SK-N-SH (cell line): ENCODE measurements at regions not wholly inside any gene's neighbourhood (a gene's known extent, or its start where the extent isn't known, plus 50 kb on each side); places are given as distances from the start of the nearest gene placed in this dataset.

Experiments
- CTCF ChIA-PET: fragments of 300-600, 350-600 bp; formaldehyde crosslinking; extraction: SDS; loops from one replicate; lab custom pipeline; 2021; lab: Yijun Ruan, JAX
- POLR2A ChIA-PET: fragments of 350-600 bp; sonication (Branson Sonifier 250); formaldehyde crosslinking; extraction: SDS; loops from one replicate; lab custom pipeline; 2020; ENCODE audit warnings: antibody characterized with exemption, inconsistent platforms; lab: Yijun Ruan, JAX
- DNase-seq: peaks from one replicate; pipeline ENCODE4 v3.0.0; 2012
- H2AFZ ChIP-seq: fragments of 200-600 bp; sonication (generic); 2 replicates; pipeline ENCODE4 v1.8.1; 2016; ENCODE audit warnings: antibody characterized with exemption, mild to moderate bottlenecking, low read depth
- H3F3A ChIP-seq: fragments of 200-600 bp; sonication (generic); replicated peaks from 2 replicates; pipeline ENCODE3; 2016; ENCODE audit warnings: antibody characterized with exemption, mild to moderate bottlenecking; ENCODE audit not compliant: insufficient read depth
- H3K27ac ChIP-seq, 2 experiments: fragments of 200-500 bp in 1 of 2; fragments of 200-600 bp in 1 of 2; sonication (Bioruptor generic) in 1 of 2; sonication (generic), shearing (Covaris generic) in 1 of 2; 2 replicates each; pipeline versions ENCODE4 v1.5.1 to v1.6.1; 2014 to 2016; ENCODE audit warnings: low read depth in 2 of 2, inconsistent platforms in 1 of 2, low read length in 1 of 2, mild to moderate bottlenecking in 1 of 2, mixed read lengths in 1 of 2
- H3K27me3 ChIP-seq: fragments of 200-600 bp; sonication (generic), shearing (Covaris generic); 2 replicates; pipeline ENCODE4 v1.6.1; 2016; ENCODE audit warnings: mixed run types; ENCODE audit not compliant: insufficient read depth
- H3K36me3 ChIP-seq, 2 experiments: fragments of 200-500 bp in 1 of 2; fragments of 200-600 bp in 1 of 2; sonication (Bioruptor generic) in 1 of 2; sonication (generic) in 1 of 2; replicated peaks in 1 of 2; 2 replicates each; pipeline versions ENCODE3 to v1.5.1; 2014 to 2016; ENCODE audit warnings: low read length in 1 of 2, mild to moderate bottlenecking in 1 of 2; ENCODE audit not compliant: insufficient read depth in 2 of 2, control insufficient read depth in 1 of 2
- H3K4me1 ChIP-seq, 2 experiments: fragments of 200-500 bp in 1 of 2; fragments of 200-600 bp in 1 of 2; sonication (Bioruptor generic) in 1 of 2; sonication (generic), shearing (Covaris generic) in 1 of 2; 2 replicates each; pipeline versions ENCODE4 v1.5.1 to v1.6.1; 2014 to 2016; ENCODE audit warnings: low read depth in 1 of 2, low read length in 1 of 2, mixed run types in 1 of 2; ENCODE audit not compliant: insufficient read depth in 2 of 2, control insufficient read depth in 1 of 2
- H3K4me2 ChIP-seq: fragments of 200-600 bp; sonication (generic), shearing (Covaris generic); 2 replicates; pipeline ENCODE4 v1.6.1; 2017; ENCODE audit warnings: mixed run types
- H3K4me3 ChIP-seq, 2 experiments: fragments of 200-500 bp in 1 of 2; fragments of 200-600 bp in 1 of 2; sonication (Bioruptor generic) in 1 of 2; sonication (generic), shearing (Covaris generic) in 1 of 2; 2 replicates each; pipeline versions ENCODE4 v1.5.1 to v1.8.1; 2014 to 2016; ENCODE audit warnings: low read depth in 2 of 2, inconsistent platforms in 1 of 2, low read length in 1 of 2, mild to moderate bottlenecking in 1 of 2, mixed read lengths in 1 of 2, moderate library complexity in 1 of 2
- H3K79me2 ChIP-seq: fragments of 200-600 bp; sonication (generic); 2 replicates; pipeline ENCODE4 v1.8.1; 2017; ENCODE audit warnings: mild to moderate bottlenecking; ENCODE audit not compliant: insufficient read depth
- H3K9ac ChIP-seq: fragments of 200-600 bp; sonication (generic); 2 replicates; pipeline ENCODE4 v1.6.1; 2017; ENCODE audit warnings: mixed run types
- H3K9me2 ChIP-seq: fragments of 200-600 bp; sonication (generic); 2 replicates; pipeline ENCODE4 v1.6.1; 2017; ENCODE audit warnings: mixed run types
- H3K9me3 ChIP-seq: fragments of 200-600 bp; sonication (generic); 2 replicates; pipeline ENCODE4 v1.6.1; 2017; ENCODE audit warnings: mixed run types, mild to moderate bottlenecking, moderate library complexity
- H4K20me1 ChIP-seq: fragments of 200-600 bp; sonication (generic); 2 replicates; pipeline ENCODE4 v1.6.1; 2017; ENCODE audit warnings: mild to moderate bottlenecking, mixed run types; ENCODE audit not compliant: insufficient read depth
- EP300 ChIP-seq, 2 experiments: IDR thresholded peaks; 2 replicates each; pipeline versions ENCODE4 v1.4.0 to v1.6.1; 2012; ENCODE audit warnings: borderline replicate concordance in 1 of 2, low read depth in 1 of 2, low read length in 1 of 2
- FOXM1 ChIP-seq: IDR thresholded peaks from 2 replicates; pipeline ENCODE4 v1.4.0; 2012; ENCODE audit warnings: low read depth, mild to moderate bottlenecking
- IRF3 ChIP-seq: fragments of 150-350 bp; IDR thresholded peaks from 2 replicates; pipeline ENCODE4 v1.6.1; 2016; ENCODE audit warnings: mild to moderate bottlenecking, low read depth, low read length
- NRF1 ChIP-seq: IDR thresholded peaks from 2 replicates; pipeline ENCODE4 v1.6.1; 2012; ENCODE audit warnings: low read depth, mild to moderate bottlenecking, low read length
- PBX3 ChIP-seq: IDR thresholded peaks from 2 replicates; pipeline ENCODE4; 2012
- RFX5 ChIP-seq: IDR thresholded peaks from 2 replicates; pipeline ENCODE4 v1.6.1; 2012; ENCODE audit warnings: mild to moderate bottlenecking, improper control_type of control experiment, low read length
- USF1 ChIP-seq: IDR thresholded peaks from 2 replicates; pipeline ENCODE4 v1.4.0; 2012; ENCODE audit warnings: low read depth, borderline replicate concordance
- YY1 ChIP-seq: IDR thresholded peaks from 2 replicates; pipeline ENCODE4 v1.4.0; 2012; ENCODE audit warnings: low read depth, mild to moderate bottlenecking
- TF ChIP-seq, protein P1 (sequence below): IDR thresholded peaks from 2 replicates; pipeline ENCODE4 v1.6.1; 2012; ENCODE audit warnings: mild to moderate bottlenecking, low read depth, low read length, moderate library complexity
- TF ChIP-seq, protein P2 (sequence below): fragments of 200-600 bp; sonication (generic); IDR thresholded peaks from 2 replicates; pipeline ENCODE4 v1.6.1; 2017; ENCODE audit warnings: antibody characterized with exemption, mild to moderate bottlenecking, moderate library complexity

GRCh38 chr6:10054672-10055071, 360.2 kb downstream of the TFAP2A start (continued):
- TF ChIP-seq NRF1 = no peak
- TF ChIP-seq, protein P1, sequence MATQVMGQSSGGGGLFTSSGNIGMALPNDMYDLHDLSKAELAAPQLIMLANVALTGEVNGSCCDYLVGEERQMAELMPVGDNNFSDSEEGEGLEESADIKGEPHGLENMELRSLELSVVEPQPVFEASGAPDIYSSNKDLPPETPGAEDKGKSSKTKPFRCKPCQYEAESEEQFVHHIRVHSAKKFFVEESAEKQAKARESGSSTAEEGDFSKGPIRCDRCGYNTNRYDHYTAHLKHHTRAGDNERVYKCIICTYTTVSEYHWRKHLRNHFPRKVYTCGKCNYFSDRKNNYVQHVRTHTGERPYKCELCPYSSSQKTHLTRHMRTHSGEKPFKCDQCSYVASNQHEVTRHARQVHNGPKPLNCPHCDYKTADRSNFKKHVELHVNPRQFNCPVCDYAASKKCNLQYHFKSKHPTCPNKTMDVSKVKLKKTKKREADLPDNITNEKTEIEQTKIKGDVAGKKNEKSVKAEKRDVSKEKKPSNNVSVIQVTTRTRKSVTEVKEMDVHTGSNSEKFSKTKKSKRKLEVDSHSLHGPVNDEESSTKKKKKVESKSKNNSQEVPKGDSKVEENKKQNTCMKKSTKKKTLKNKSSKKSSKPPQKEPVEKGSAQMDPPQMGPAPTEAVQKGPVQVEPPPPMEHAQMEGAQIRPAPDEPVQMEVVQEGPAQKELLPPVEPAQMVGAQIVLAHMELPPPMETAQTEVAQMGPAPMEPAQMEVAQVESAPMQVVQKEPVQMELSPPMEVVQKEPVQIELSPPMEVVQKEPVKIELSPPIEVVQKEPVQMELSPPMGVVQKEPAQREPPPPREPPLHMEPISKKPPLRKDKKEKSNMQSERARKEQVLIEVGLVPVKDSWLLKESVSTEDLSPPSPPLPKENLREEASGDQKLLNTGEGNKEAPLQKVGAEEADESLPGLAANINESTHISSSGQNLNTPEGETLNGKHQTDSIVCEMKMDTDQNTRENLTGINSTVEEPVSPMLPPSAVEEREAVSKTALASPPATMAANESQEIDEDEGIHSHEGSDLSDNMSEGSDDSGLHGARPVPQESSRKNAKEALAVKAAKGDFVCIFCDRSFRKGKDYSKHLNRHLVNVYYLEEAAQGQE = no peak
- TF ChIP-seq FOXM1 = no peak

DNA sequence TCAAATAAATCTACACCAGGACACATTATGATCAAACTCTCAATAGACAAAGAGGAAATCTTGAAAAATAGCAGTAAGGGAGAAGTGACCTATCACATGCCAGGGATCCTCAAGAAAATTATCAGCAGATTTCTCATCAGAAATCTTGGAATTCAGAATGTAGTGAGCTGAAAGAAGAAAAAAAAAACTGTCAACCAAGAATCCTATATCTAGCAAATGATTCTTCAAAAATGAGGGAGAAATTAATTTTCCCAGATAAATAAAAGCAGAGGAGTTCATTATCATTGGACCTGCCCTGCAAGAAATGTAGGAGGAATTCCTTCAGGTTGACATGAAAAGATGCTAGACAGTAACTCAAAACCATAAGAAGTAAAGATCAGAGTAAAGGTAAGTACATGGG, 363.6 kb downstream of the TFAP2A start:
- Histone ChIP-seq H3F3A (no peaks in the 10 kb centered on the region), H3K4me3 (no peak overlapping the region), H3K36me3 (no peaks in the 10 kb centered on the region), H3K4me1 (no peaks in the 10 kb centered on the region), H2AFZ (no peak overlapping the region), H3K79me2 (no peaks in the 10 kb centered on the region), H3K27me3 (no peaks in the 10 kb centered on the region), H4K20me1 (no peaks in the 10 kb centered on the region), H3K9me3 (no peaks in the 10 kb centered on the region), H3K9me2 (no peaks in the 10 kb centered on the region), H3K9ac (no peak overlapping the region), H3K27ac (no peak overlapping the region), H3K4me2 (no peak overlapping the region)
- CTCF ChIA-PET = no interaction called here
- POLR2A ChIA-PET = no interaction called here
- TF ChIP-seq USF1 (no peak), YY1 (no peak), EP300 (IDR thresholded peaks at IDR 0.05; ENCODE audit: borderline replicate concordance in 1 of 2, low read depth in 1 of 2, low read length in 1 of 2) (no peak), RFX5 (no peak), IRF3 (no peak), PBX3 (no peak)
- TF ChIP-seq, protein P2, sequence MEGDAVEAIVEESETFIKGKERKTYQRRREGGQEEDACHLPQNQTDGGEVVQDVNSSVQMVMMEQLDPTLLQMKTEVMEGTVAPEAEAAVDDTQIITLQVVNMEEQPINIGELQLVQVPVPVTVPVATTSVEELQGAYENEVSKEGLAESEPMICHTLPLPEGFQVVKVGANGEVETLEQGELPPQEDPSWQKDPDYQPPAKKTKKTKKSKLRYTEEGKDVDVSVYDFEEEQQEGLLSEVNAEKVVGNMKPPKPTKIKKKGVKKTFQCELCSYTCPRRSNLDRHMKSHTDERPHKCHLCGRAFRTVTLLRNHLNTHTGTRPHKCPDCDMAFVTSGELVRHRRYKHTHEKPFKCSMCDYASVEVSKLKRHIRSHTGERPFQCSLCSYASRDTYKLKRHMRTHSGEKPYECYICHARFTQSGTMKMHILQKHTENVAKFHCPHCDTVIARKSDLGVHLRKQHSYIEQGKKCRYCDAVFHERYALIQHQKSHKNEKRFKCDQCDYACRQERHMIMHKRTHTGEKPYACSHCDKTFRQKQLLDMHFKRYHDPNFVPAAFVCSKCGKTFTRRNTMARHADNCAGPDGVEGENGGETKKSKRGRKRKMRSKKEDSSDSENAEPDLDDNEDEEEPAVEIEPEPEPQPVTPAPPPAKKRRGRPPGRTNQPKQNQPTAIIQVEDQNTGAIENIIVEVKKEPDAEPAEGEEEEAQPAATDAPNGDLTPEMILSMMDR = no peak
- no peak for DNase-seq
